PC-9 (cell line): ENCODE measurements at regions not wholly inside any gene's neighbourhood (a gene's known extent, or its start where the extent isn't known, plus 50 kb on each side); places are given as distances from the start of the nearest gene placed in this dataset.

Source experiments
- CTCF ChIP-seq: fragments of 200-600 bp; sonication (generic); conservative IDR thresholded peaks from 2 replicates; pipeline ENCODE4 v1.6.1; 2017; ENCODE audit warnings: mixed run types, antibody characterized with exemption, mild to moderate bottlenecking, moderate library complexity
- EZH2 ChIP-seq: fragments of 200-600 bp; sonication (generic); IDR thresholded peaks from 2 replicates; pipeline ENCODE4 v1.8.0; 2017; ENCODE audit warnings: antibody characterized with exemption, low read depth

- TF ChIP-seq CTCF (no peak), EZH2 (no peak)
Measured at GRCh38 chr12:90080616-90081015, 372.0 kb upstream of the ATP2B1 start.
